IMR-90 (cell line): ENCODE measurements at regions not wholly inside any gene's neighbourhood (a gene's known extent, or its start where the extent isn't known, plus 50 kb on each side); places are given as distances from the start of the nearest gene placed in this dataset.

Source experiments
- RCOR1 ChIP-seq: IDR thresholded peaks from 2 replicates; pipeline ENCODE4 v1.6.1; 2012; ENCODE audit warnings: mild to moderate bottlenecking, low read length, improper control_type of control experiment; ENCODE audit not compliant: insufficient replicate concordance
- SMC3 ChIP-seq: fragments of 150-350 bp; IDR thresholded peaks from 2 replicates; pipeline ENCODE4 v1.6.1; 2016; ENCODE audit warnings: low read depth, mild to moderate bottlenecking, antibody characterized with exemption, low read length, moderate library complexity
- TF ChIP-seq, protein P1 (sequence below): conservative IDR thresholded peaks from 2 replicates; pipeline ENCODE4 v1.5.1; 2012; ENCODE audit warnings: mild to moderate bottlenecking, low read depth, low read length, improper control_type of control experiment

DNA sequence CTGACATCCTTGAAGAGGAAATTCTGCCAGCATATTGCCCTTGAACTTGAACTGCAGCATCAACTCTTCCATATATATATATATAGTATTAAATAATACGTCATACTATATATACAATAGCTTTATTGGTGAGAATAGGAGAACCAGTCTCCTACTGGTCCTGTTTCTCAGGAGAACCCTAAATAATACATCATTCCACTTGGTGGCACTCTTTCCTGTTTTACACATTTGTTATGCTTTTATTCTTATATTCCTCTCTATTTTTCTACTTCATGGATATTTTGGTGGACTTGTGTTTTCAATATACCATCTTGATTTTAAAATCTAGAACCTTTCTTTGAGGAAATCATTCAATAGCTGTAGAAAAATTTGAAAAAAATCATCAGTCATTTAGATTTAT is 193.3 kb downstream of the TRPC6 start:
- peak; percentile 22; the same call in 1 of the 2 replicates for TF ChIP-seq SMC3
- no peak for TF ChIP-seq RCOR1
- TF ChIP-seq, protein P1, sequence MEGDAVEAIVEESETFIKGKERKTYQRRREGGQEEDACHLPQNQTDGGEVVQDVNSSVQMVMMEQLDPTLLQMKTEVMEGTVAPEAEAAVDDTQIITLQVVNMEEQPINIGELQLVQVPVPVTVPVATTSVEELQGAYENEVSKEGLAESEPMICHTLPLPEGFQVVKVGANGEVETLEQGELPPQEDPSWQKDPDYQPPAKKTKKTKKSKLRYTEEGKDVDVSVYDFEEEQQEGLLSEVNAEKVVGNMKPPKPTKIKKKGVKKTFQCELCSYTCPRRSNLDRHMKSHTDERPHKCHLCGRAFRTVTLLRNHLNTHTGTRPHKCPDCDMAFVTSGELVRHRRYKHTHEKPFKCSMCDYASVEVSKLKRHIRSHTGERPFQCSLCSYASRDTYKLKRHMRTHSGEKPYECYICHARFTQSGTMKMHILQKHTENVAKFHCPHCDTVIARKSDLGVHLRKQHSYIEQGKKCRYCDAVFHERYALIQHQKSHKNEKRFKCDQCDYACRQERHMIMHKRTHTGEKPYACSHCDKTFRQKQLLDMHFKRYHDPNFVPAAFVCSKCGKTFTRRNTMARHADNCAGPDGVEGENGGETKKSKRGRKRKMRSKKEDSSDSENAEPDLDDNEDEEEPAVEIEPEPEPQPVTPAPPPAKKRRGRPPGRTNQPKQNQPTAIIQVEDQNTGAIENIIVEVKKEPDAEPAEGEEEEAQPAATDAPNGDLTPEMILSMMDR: peak; percentile 45
